ENCODE measurements at regions not wholly inside any gene's neighbourhood (a gene's known extent, or its start where the extent isn't known, plus 50 kb on each side); places are given as distances from the start of the nearest gene placed in this dataset.

GRCh38 chr2:240227538-240228428, 87.3 kb upstream of the OTOS start:
- no peak for DNase-seq

GRCh38 chr2:240229005-240229404, 88.5 kb upstream of the OTOS start:
- no peak for DNase-seq

GRCh38 chr2:240229603-240230235, 89.3 kb upstream of the OTOS start:
- no peak for DNase-seq

- no peak for DNase-seq
These were observed 90.0 kb upstream of the OTOS start for GRCh38 chr2:240230291-240230931.

GRCh38 chr2:240231838-240232244, 91.4 kb upstream of the OTOS start:
- no peak for DNase-seq

GRCh38 chr2:240232264-240232915, 91.9 kb upstream of the OTOS start:
- DNase-seq = no peak

GRCh38 chr2:240232961-240233884, 92.8 kb upstream of the OTOS start:
- DNase-seq = peak; percentile 71

GRCh38 chr2:240233885-240234502, 93.5 kb upstream of the OTOS start:
- DNase-seq = no peak

- DNase-seq = no peak
These were observed 94.1 kb upstream of the OTOS start for GRCh38 chr2:240234503-240234951.

GRCh38 chr2:240235149-240235803, 94.8 kb upstream of the OTOS start:
- no peak for DNase-seq

- no peak for DNase-seq
These were observed 95.4 kb upstream of the OTOS start for GRCh38 chr2:240235811-240236210.

GRCh38 chr2:240236217-240237111, 96.0 kb upstream of the OTOS start:
- DNase-seq = no peak

GRCh38 chr2:240237609-240238174, 97.2 kb upstream of the OTOS start:
- no peak for DNase-seq

GRCh38 chr2:240238201-240238600, 97.7 kb upstream of the OTOS start:
- DNase-seq = no peak

GRCh38 chr2:240238786-240239185, 98.3 kb upstream of the OTOS start:
- DNase-seq = no peak

- no peak for DNase-seq
These were observed 98.9 kb upstream of the OTOS start for GRCh38 chr2:240239325-240239724.

GRCh38 chr2:240240017-240240734, 99.7 kb upstream of the OTOS start:
- DNase-seq = no peak

- DNase-seq = no peak
These were observed 100.3 kb upstream of the OTOS start for GRCh38 chr2:240240781-240241180.

GRCh38 chr2:240241572-240241971, 101.1 kb upstream of the OTOS start:
- DNase-seq = no peak

All from hindlimb muscle (tissue), 1 donor.